ENCODE measurements at regions not wholly inside any gene's neighbourhood (a gene's known extent, or its start where the extent isn't known, plus 50 kb on each side); places are given as distances from the start of the nearest gene placed in this dataset.

DNA sequence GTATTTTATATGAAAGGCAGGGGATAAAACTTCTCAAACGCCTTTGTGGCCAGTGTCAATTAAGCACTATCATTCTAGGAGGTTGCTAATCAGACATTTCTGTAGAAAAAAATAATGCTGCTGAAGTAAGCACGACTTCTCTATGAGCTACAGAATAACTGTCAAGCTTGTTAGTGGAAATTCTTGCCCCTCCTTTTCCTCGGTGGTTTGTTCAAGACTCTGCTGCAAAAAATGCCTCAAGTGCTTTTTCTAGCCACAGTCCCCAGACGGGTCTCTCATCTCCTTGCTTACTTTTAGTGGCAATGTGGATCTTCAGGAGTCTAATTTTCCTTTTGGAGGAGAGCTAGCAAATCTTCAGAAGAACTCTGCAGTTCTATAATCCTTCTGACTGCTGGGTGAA lies 452.0 kb downstream of the FUT8 start:
- Histone ChIP-seq H3K27ac (ENCODE audit: low read depth in 2 of 2, low read length in 1 of 2) (no peak overlapping the region), H3K4me3 (ENCODE audit: low read depth in 1 of 2, low read length in 2 of 2) (no peak overlapping the region), H3K27me3 (ENCODE audit: control insufficient read depth in 1 of 2, insufficient read depth in 2 of 2, low read length in 2 of 2) (no peaks in the 10 kb centered on the region), H3K9me3 (ENCODE audit: control insufficient read depth in 2 of 2, insufficient read depth in 1 of 2, low read depth in 1 of 2, low read length in 1 of 2) (no peaks in the 10 kb centered on the region), H3K36me3 (ENCODE audit: control insufficient read depth in 2 of 2, insufficient read depth in 2 of 2, low read length in 1 of 2) (no peaks in the 10 kb centered on the region), H3K4me1 (ENCODE audit: control insufficient read depth in 2 of 2, insufficient read depth in 2 of 2, low read length in 1 of 2) (peaks cover 0 to 3% of the 10 kb centered on the region in 2 donors)
- WGBS, 2 donors, result 32 to 48% methylated on average over 4 of the region's 4 CpGs

DNA sequence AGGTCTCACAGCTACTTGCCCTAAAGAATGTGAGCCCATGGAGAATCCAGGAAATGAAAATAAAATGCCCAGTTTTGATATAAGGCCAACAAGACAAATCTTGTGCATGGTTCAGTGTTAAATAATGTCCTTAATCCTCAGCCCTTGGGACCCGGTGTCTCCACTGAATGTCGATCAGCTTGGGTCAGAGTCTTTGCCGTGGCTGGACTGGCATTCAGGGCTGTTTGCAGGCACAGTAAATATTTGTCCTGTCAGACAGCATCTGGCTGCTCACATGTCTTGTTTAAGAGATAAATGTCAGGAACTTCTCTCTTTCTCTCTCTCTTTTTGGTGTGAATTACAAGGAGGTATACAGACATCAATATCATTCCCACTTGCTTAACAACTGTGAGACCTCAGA lies 452.5 kb downstream of the FUT8 start:
- Histone ChIP-seq H3K4me1 (ENCODE audit: control insufficient read depth in 2 of 2, insufficient read depth in 2 of 2, low read length in 1 of 2) (peaks cover 0 to 3% of the 10 kb centered on the region in 2 donors), H3K4me3 (ENCODE audit: low read depth in 1 of 2, low read length in 2 of 2) (no peak overlapping the region), H3K9me3 (ENCODE audit: control insufficient read depth in 2 of 2, insufficient read depth in 1 of 2, low read depth in 1 of 2, low read length in 1 of 2) (no peaks in the 10 kb centered on the region), H3K36me3 (ENCODE audit: control insufficient read depth in 2 of 2, insufficient read depth in 2 of 2, low read length in 1 of 2) (no peaks in the 10 kb centered on the region), H3K27ac (ENCODE audit: low read depth in 2 of 2, low read length in 1 of 2) (no peak overlapping the region), H3K27me3 (ENCODE audit: control insufficient read depth in 1 of 2, insufficient read depth in 2 of 2, low read length in 2 of 2) (no peaks in the 10 kb centered on the region)
- WGBS, 2 donors, result 42 to 43% methylated on average over 3 of the region's 3 CpGs

DNA sequence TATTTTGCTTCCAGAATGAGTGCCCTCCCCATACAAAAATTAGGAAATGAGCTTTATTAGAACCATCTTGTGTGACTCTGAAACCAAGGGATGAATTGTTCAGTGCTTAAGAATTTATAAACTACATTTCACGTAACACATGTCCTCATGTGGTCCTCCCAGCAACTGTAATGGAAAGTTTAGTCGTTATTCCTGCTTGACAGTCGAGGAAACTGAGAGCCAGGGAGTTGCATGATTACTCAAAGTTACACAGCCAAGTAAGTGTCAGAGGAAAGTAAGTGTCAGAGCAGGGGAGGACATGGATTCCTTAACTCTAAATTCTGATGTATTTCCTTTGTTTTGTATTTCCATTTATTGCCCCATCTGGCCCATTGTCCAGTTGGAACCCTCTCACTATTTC lies 453.9 kb downstream of the FUT8 start:
- Histone ChIP-seq H3K4me3 (ENCODE audit: low read depth in 1 of 2, low read length in 2 of 2) (no peak overlapping the region), H3K27ac (ENCODE audit: low read depth in 2 of 2, low read length in 1 of 2) (no peak overlapping the region), H3K9me3 (ENCODE audit: control insufficient read depth in 2 of 2, insufficient read depth in 1 of 2, low read depth in 1 of 2, low read length in 1 of 2) (no peaks in the 10 kb centered on the region), H3K4me1 (ENCODE audit: control insufficient read depth in 2 of 2, insufficient read depth in 2 of 2, low read length in 1 of 2) (peaks cover 0 to 3% of the 10 kb centered on the region in 2 donors), H3K36me3 (ENCODE audit: control insufficient read depth in 2 of 2, insufficient read depth in 2 of 2, low read length in 1 of 2) (no peaks in the 10 kb centered on the region), H3K27me3 (ENCODE audit: control insufficient read depth in 1 of 2, insufficient read depth in 2 of 2, low read length in 2 of 2) (no peaks in the 10 kb centered on the region)
- 52 to 83% methylated on average over 3 of the region's 3 CpGs for WGBS, 2 donors

DNA sequence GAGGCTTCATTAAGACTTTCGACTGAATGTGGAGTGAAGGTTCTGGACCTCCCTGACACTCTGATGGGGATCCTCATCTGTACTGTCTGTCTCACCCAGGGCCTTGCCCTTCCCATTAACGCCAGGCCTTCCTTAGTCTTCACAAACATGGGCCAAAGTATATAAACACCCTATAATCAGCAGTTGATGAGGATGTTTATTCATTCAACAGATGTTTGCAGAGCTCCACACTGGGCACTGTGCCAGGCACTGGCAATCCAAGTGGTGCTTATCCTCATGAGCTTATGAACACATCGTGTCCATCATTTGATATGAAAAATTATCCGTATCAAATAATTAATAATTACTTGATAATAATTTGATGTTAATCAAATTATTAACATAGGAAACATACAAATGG lies 454.4 kb downstream of the FUT8 start:
- H3K9me3 ChIP-seq (ENCODE audit: control insufficient read depth in 2 of 2, insufficient read depth in 1 of 2, low read depth in 1 of 2, low read length in 1 of 2), result no peaks in the 10 kb centered on the region
- 58% methylated on average over 4 of the region's 4 CpGs for WGBS, 2 donors
- no peak overlapping the region for H3K4me3 ChIP-seq (ENCODE audit: low read depth in 1 of 2, low read length in 2 of 2)
- H3K36me3 ChIP-seq (ENCODE audit: control insufficient read depth in 2 of 2, insufficient read depth in 2 of 2, low read length in 1 of 2), result no peaks in the 10 kb centered on the region
- no peaks in the 10 kb centered on the region for H3K27me3 ChIP-seq (ENCODE audit: control insufficient read depth in 1 of 2, insufficient read depth in 2 of 2, low read length in 2 of 2)
- peaks cover 0 to 3% of the 10 kb centered on the region in 2 donors for H3K4me1 ChIP-seq (ENCODE audit: control insufficient read depth in 2 of 2, insufficient read depth in 2 of 2, low read length in 1 of 2)
- H3K27ac ChIP-seq (ENCODE audit: low read depth in 2 of 2, low read length in 1 of 2), result no peak overlapping the region

DNA sequence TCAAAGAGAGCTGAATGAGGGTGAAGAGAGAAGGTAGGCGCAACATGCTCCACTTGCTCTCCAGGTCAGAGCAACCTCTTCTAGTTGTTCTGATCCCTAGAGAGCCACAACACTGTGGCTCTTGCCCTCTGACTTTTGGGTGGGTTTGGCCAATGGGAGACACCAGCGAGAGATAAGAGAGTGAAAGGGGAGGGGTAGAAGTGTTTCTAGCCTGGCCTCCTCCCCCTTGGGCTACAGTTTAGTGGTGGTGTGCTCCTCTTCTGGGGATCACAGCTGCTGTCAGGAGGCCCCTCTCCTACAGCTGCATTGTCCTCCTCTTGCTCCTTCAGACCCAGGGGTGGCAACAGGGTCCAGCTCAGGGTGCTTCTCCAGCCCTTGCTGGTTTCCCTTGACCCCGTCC lies 454.8 kb downstream of the FUT8 start:
- Histone ChIP-seq H3K4me1 (ENCODE audit: control insufficient read depth in 2 of 2, insufficient read depth in 2 of 2, low read length in 1 of 2) (peaks cover 0 to 3% of the 10 kb centered on the region in 2 donors), H3K36me3 (ENCODE audit: control insufficient read depth in 2 of 2, insufficient read depth in 2 of 2, low read length in 1 of 2) (no peaks in the 10 kb centered on the region), H3K27ac (ENCODE audit: low read depth in 2 of 2, low read length in 1 of 2) (no peak overlapping the region), H3K27me3 (ENCODE audit: control insufficient read depth in 1 of 2, insufficient read depth in 2 of 2, low read length in 2 of 2) (no peaks in the 10 kb centered on the region), H3K4me3 (ENCODE audit: low read depth in 1 of 2, low read length in 2 of 2) (no peak overlapping the region), H3K9me3 (ENCODE audit: control insufficient read depth in 2 of 2, insufficient read depth in 1 of 2, low read depth in 1 of 2, low read length in 1 of 2) (no peaks in the 10 kb centered on the region)
- 91 to 96% methylated on average over 3 of the region's 3 CpGs for WGBS, 2 donors

GRCh38 chr14:65872536-65872935 lies 460.0 kb downstream of the FUT8 start:
- WGBS, 2 donors, result 81 to 85% methylated on average over 2 of the region's 2 CpGs

GRCh38 chr14:65877166-65877565 lies 464.6 kb downstream of the FUT8 start:
- Histone ChIP-seq H3K9me3 (ENCODE audit: control insufficient read depth in 2 of 2, insufficient read depth in 1 of 2, low read depth in 1 of 2, low read length in 1 of 2) (no peaks in the 10 kb centered on the region), H3K27me3 (ENCODE audit: control insufficient read depth in 1 of 2, insufficient read depth in 2 of 2, low read length in 2 of 2) (no peaks in the 10 kb centered on the region), H3K36me3 (ENCODE audit: control insufficient read depth in 2 of 2, insufficient read depth in 2 of 2, low read length in 1 of 2) (no peaks in the 10 kb centered on the region), H3K4me3 (ENCODE audit: low read depth in 1 of 2, low read length in 2 of 2) (no peak overlapping the region), H3K4me1 (ENCODE audit: control insufficient read depth in 2 of 2, insufficient read depth in 2 of 2, low read length in 1 of 2) (no peaks in the 10 kb centered on the region), H3K27ac (ENCODE audit: low read depth in 2 of 2, low read length in 1 of 2) (no peak overlapping the region)
- 88% methylated on average over 7 of the region's 7 CpGs for WGBS, 2 donors

More at GRCh38 chr14:65872536-65872935, 460.0 kb downstream of the FUT8 start:
- Histone ChIP-seq H3K27ac (ENCODE audit: low read depth in 2 of 2, low read length in 1 of 2) (no peak overlapping the region), H3K4me1 (ENCODE audit: control insufficient read depth in 2 of 2, insufficient read depth in 2 of 2, low read length in 1 of 2) (peaks cover 0 to under 1% of the 10 kb centered on the region in 2 donors), H3K9me3 (ENCODE audit: control insufficient read depth in 2 of 2, insufficient read depth in 1 of 2, low read depth in 1 of 2, low read length in 1 of 2) (no peaks in the 10 kb centered on the region), H3K27me3 (ENCODE audit: control insufficient read depth in 1 of 2, insufficient read depth in 2 of 2, low read length in 2 of 2) (no peaks in the 10 kb centered on the region), H3K36me3 (ENCODE audit: control insufficient read depth in 2 of 2, insufficient read depth in 2 of 2, low read length in 1 of 2) (no peaks in the 10 kb centered on the region), H3K4me3 (ENCODE audit: low read depth in 1 of 2, low read length in 2 of 2) (no peak overlapping the region)

DNA sequence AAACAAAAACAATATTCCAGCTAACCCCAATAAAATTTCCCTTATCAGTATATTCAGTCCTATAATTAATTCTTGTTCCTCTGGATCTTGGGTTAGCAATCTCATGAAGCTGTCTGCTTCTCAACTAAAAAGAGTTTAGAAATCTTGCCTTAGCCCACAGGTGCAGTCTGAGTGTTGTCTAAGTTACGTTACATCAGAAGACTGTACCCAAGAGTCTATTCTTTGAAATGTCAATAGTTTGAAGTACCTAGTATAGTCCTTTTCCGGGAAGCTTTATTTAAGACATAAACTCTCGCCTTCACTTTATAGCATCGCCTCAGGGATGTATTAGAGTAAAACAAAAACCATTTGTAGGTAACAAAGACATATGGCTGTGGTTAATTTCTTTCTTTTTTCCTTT lies 465.1 kb downstream of the FUT8 start:
- H3K27ac ChIP-seq (ENCODE audit: low read depth in 2 of 2, low read length in 1 of 2), result no peak overlapping the region
- no peak overlapping the region for H3K4me3 ChIP-seq (ENCODE audit: low read depth in 1 of 2, low read length in 2 of 2)
- WGBS, 2 donors, result 63 to 68% methylated on average over 4 of the region's 4 CpGs
- no peaks in the 10 kb centered on the region for H3K36me3 ChIP-seq (ENCODE audit: control insufficient read depth in 2 of 2, insufficient read depth in 2 of 2, low read length in 1 of 2)
- no peaks in the 10 kb centered on the region for H3K4me1 ChIP-seq (ENCODE audit: control insufficient read depth in 2 of 2, insufficient read depth in 2 of 2, low read length in 1 of 2)
- no peaks in the 10 kb centered on the region for H3K9me3 ChIP-seq (ENCODE audit: control insufficient read depth in 2 of 2, insufficient read depth in 1 of 2, low read depth in 1 of 2, low read length in 1 of 2)
- no peaks in the 10 kb centered on the region for H3K27me3 ChIP-seq (ENCODE audit: control insufficient read depth in 1 of 2, insufficient read depth in 2 of 2, low read length in 2 of 2)

GRCh38 chr14:65878586-65878985 lies 466.1 kb downstream of the FUT8 start:
- no peaks in the 10 kb centered on the region for H3K4me1 ChIP-seq (ENCODE audit: control insufficient read depth in 2 of 2, insufficient read depth in 2 of 2, low read length in 1 of 2)
- no peak overlapping the region for H3K27ac ChIP-seq (ENCODE audit: low read depth in 2 of 2, low read length in 1 of 2)
- WGBS, 2 donors, result 77 to 78% methylated on average over 4 of the region's 4 CpGs
- H3K27me3 ChIP-seq (ENCODE audit: control insufficient read depth in 1 of 2, insufficient read depth in 2 of 2, low read length in 2 of 2), result no peaks in the 10 kb centered on the region
- no peaks in the 10 kb centered on the region for H3K36me3 ChIP-seq (ENCODE audit: control insufficient read depth in 2 of 2, insufficient read depth in 2 of 2, low read length in 1 of 2)
- no peaks in the 10 kb centered on the region for H3K9me3 ChIP-seq (ENCODE audit: control insufficient read depth in 2 of 2, insufficient read depth in 1 of 2, low read depth in 1 of 2, low read length in 1 of 2)
- H3K4me3 ChIP-seq (ENCODE audit: low read depth in 1 of 2, low read length in 2 of 2), result no peak overlapping the region

- 76 to 81% methylated on average over 3 of the region's 3 CpGs for WGBS, 2 donors
- H3K36me3 ChIP-seq (ENCODE audit: control insufficient read depth in 2 of 2, insufficient read depth in 2 of 2, low read length in 1 of 2), result no peaks in the 10 kb centered on the region
- no peaks in the 10 kb centered on the region for H3K9me3 ChIP-seq (ENCODE audit: control insufficient read depth in 2 of 2, insufficient read depth in 1 of 2, low read depth in 1 of 2, low read length in 1 of 2)
- H3K27me3 ChIP-seq (ENCODE audit: control insufficient read depth in 1 of 2, insufficient read depth in 2 of 2, low read length in 2 of 2), result no peaks in the 10 kb centered on the region
- no peaks in the 10 kb centered on the region for H3K4me1 ChIP-seq (ENCODE audit: control insufficient read depth in 2 of 2, insufficient read depth in 2 of 2, low read length in 1 of 2)
- H3K4me3 ChIP-seq (ENCODE audit: low read depth in 1 of 2, low read length in 2 of 2), result no peak overlapping the region
- no peak overlapping the region for H3K27ac ChIP-seq (ENCODE audit: low read depth in 2 of 2, low read length in 1 of 2)
Measured at GRCh38 chr14:65879248-65880009, 466.9 kb downstream of the FUT8 start.

All from esophagus (tissue), 2 donors.